Mesenchymal stem cell (in vitro differentiated cells and primary cell): ENCODE measurements at regions not wholly inside any gene's neighbourhood (a gene's known extent, or its start where the extent isn't known, plus 50 kb on each side); places are given as distances from the start of the nearest gene placed in this dataset.

Experiments
- DNase-seq: peaks from one replicate; pipeline ENCODE4 v3.0.0-alpha.2; 2013
- H2AFZ ChIP-seq: one replicate; pipeline ENCODE4 v1.6.1; 2013; ENCODE audit warnings: low read depth, mild to moderate bottlenecking, control low read depth, inconsistent platforms, low read length, moderate library complexity
- H2AK5ac ChIP-seq: 2 replicates; pipeline ENCODE4 v1.6.1; 2013; ENCODE audit warnings: low read length, moderate library complexity, mild to moderate bottlenecking, inconsistent platforms; ENCODE audit not compliant: severe bottlenecking
- H2BK120ac ChIP-seq: one replicate; pipeline ENCODE4 v1.6.1; 2013; ENCODE audit warnings: low read depth, mild to moderate bottlenecking, inconsistent platforms, low read length, moderate library complexity
- H2BK12ac ChIP-seq, 2 experiments: one replicate each; pipeline ENCODE4 v1.6.1; 2013; ENCODE audit warnings: inconsistent platforms in 2 of 2, low read length in 2 of 2, mild to moderate bottlenecking in 2 of 2, moderate library complexity in 2 of 2, control low read depth in 1 of 2
- H2BK15ac ChIP-seq: one replicate; pipeline ENCODE4 v1.6.1; 2013; ENCODE audit warnings: mild to moderate bottlenecking, low read depth, inconsistent platforms; ENCODE audit not compliant: poor library complexity, severe bottlenecking
- H2BK5ac ChIP-seq: 2 replicates; pipeline ENCODE4 v1.6.1; 2013; ENCODE audit warnings: low read depth, mild to moderate bottlenecking, low read length, control low read depth, inconsistent platforms; ENCODE audit not compliant: poor library complexity, severe bottlenecking
- H3K14ac ChIP-seq, 2 experiments: one replicate each; pipeline ENCODE4 v1.6.1; 2013; ENCODE audit warnings: inconsistent platforms in 2 of 2, low read length in 2 of 2, control low read depth in 1 of 2, mild to moderate bottlenecking in 1 of 2, moderate library complexity in 1 of 2
- H3K18ac ChIP-seq, 2 experiments: one replicate each; pipeline ENCODE4 v1.6.1; 2013; ENCODE audit warnings: inconsistent platforms in 2 of 2, low read length in 2 of 2, control low read depth in 1 of 2, low read depth in 1 of 2, mild to moderate bottlenecking in 1 of 2
- H3K23ac ChIP-seq, 2 experiments: one replicate each; pipeline ENCODE4 v1.6.1; 2013; ENCODE audit warnings: inconsistent platforms in 2 of 2, low read length in 2 of 2, mild to moderate bottlenecking in 2 of 2, moderate library complexity in 2 of 2, control low read depth in 1 of 2
- H3K27ac ChIP-seq: 2 replicates; pipeline ENCODE4 v1.5.1; 2013; ENCODE audit warnings: mild to moderate bottlenecking, moderate library complexity, low read length, control low read depth, inconsistent platforms; ENCODE audit not compliant: poor library complexity, severe bottlenecking
- H3K27me3 ChIP-seq, 2 experiments: 2 replicates each; pipeline versions ENCODE4 v1.6.1 to v1.7.0; 2013; ENCODE audit warnings: low read length in 2 of 2, mild to moderate bottlenecking in 2 of 2, moderate library complexity in 2 of 2, control low read depth in 1 of 2, inconsistent platforms in 1 of 2; ENCODE audit not compliant: control insufficient read depth in 1 of 2, insufficient read depth in 1 of 2
- H3K36me3 ChIP-seq, 2 experiments: 2 replicates each; pipeline versions ENCODE4 v1.6.1 to v1.7.0; 2013; ENCODE audit warnings: low read length in 2 of 2, control low read depth in 1 of 2, inconsistent platforms in 1 of 2, low read depth in 1 of 2, mild to moderate bottlenecking in 1 of 2; ENCODE audit not compliant: insufficient read depth in 2 of 2, control insufficient read depth in 1 of 2
- H3K4ac ChIP-seq, 2 experiments: one replicate each; pipeline ENCODE4 v1.6.1; 2013; ENCODE audit warnings: inconsistent platforms in 2 of 2, low read length in 2 of 2, mild to moderate bottlenecking in 2 of 2, moderate library complexity in 2 of 2, control low read depth in 1 of 2, low read depth in 1 of 2
- H3K4me1 ChIP-seq: 2 replicates; pipeline ENCODE4 v1.6.1; 2013; ENCODE audit warnings: low read depth, low read length, control low read depth; ENCODE audit not compliant: control insufficient read depth, insufficient read depth
- H3K4me2 ChIP-seq: 2 replicates; pipeline ENCODE4 v1.6.1; 2013; ENCODE audit warnings: low read length, mild to moderate bottlenecking, inconsistent platforms; ENCODE audit not compliant: poor library complexity, severe bottlenecking
- H3K4me3 ChIP-seq, 2 experiments: 2 replicates each; pipeline versions ENCODE4 v1.5.1 to v1.7.0; 2013; ENCODE audit warnings: low read length in 2 of 2, mild to moderate bottlenecking in 2 of 2, control low read depth in 1 of 2, low read depth in 1 of 2; ENCODE audit not compliant: insufficient read depth in 1 of 2
- H3K79me1 ChIP-seq: replicated peaks from 2 replicates; pipeline ENCODE4 v1.6.1; 2013; ENCODE audit warnings: mild to moderate bottlenecking, control low read depth, low read length, inconsistent platforms; ENCODE audit not compliant: poor library complexity, severe bottlenecking
- H3K9ac ChIP-seq: 2 replicates; pipeline ENCODE4 v1.7.0; 2013; ENCODE audit warnings: mild to moderate bottlenecking, low read length, moderate library complexity
- H3K9me3 ChIP-seq: 2 replicates; pipeline ENCODE4 v1.7.0; 2013; ENCODE audit warnings: mild to moderate bottlenecking, low read length; ENCODE audit not compliant: control insufficient read depth
- H4K8ac ChIP-seq: one replicate; pipeline ENCODE4 v1.6.1; 2013; ENCODE audit warnings: inconsistent platforms, mild to moderate bottlenecking, low read length, moderate library complexity
- H4K91ac ChIP-seq: one replicate; pipeline ENCODE4 v1.6.1; 2013; ENCODE audit warnings: mild to moderate bottlenecking, low read length, inconsistent platforms
- WGBS: methylation state at CpG from one replicate; pipeline ENCODE4 v1.1.7; 2013; ENCODE audit warnings: mixed read lengths; 5-methylcytosine and 5-hydroxymethylcytosine counted together

DNA sequence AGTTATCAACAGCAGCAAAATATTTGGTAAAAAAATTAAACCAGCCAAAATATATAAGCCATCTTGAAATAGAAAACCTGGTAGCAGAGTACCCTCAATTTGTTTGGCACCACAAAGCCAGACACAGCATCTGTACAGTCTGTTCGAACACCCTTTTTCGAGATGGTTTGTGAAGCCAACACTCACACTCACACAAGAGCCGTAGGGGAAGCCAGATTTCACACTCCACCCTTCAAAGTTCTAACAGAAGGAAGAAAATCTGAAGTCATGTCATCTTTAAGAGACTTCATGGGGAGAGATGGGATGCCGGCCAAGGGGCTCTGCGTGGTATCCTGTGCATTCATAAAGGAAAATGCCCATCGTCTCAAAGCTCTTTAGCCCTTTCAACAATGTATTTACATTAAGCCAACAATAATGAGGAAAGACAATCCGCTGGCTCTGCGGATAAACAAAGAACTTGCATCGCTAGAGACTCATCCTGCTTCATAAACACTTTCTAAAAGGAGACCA lies 451.5 kb upstream of the CHST9 start:
- Histone ChIP-seq H2AK5ac (no peak overlapping the region), H3K79me1 (no peaks in the 10 kb centered on the region), H3K4me2 (no peak overlapping the region), H3K27me3 (no peaks in the 10 kb centered on the region), H2AFZ (no peak overlapping the region), H3K18ac (no peak overlapping the region), H4K91ac (no peak overlapping the region), H4K8ac (no peak overlapping the region), H3K23ac (no peak overlapping the region), H2BK120ac (no peak overlapping the region), H2BK5ac (no peak overlapping the region), H3K14ac (no peak overlapping the region), H3K27ac (no peak overlapping the region), H3K4me1 (peaks cover 3% of the 10 kb centered on the region), H2BK12ac (no peak overlapping the region), H3K9ac (no peak overlapping the region), H3K4me3 (no peak overlapping the region), H3K36me3 (no peaks in the 10 kb centered on the region), H3K4ac (no peak overlapping the region), H3K9me3 (no peaks in the 10 kb centered on the region), H2BK15ac (no peak overlapping the region)
- WGBS: 88% methylated on average over 8 of the region's 9 CpGs
- DNase-seq: no peak

- Histone ChIP-seq H3K9ac (no peak overlapping the region), H2AFZ (no peak overlapping the region), H3K27me3 (peaks cover 0 to 6% of the 10 kb centered on the region in 2 experiments), H2BK12ac (no peak overlapping the region), H4K8ac (no peak overlapping the region), H3K9me3 (no peaks in the 10 kb centered on the region), H3K4me2 (no peak overlapping the region), H3K4ac (no peak overlapping the region), H3K4me3 (no peak overlapping the region), H3K36me3 (no peaks in the 10 kb centered on the region), H3K4me1 (peaks cover 3% of the 10 kb centered on the region), H4K91ac (no peak overlapping the region), H2BK15ac (no peak overlapping the region), H3K18ac (no peak overlapping the region), H2AK5ac (no peak overlapping the region), H3K79me1 (no peaks in the 10 kb centered on the region), H3K14ac (no peak overlapping the region), H3K23ac (no peak overlapping the region), H2BK120ac (no peak overlapping the region), H3K27ac (no peak overlapping the region), H2BK5ac (no peak overlapping the region)
- 91% methylated on average over 1 of the region's 1 CpG for WGBS
- no peak for DNase-seq
Observed at GRCh38 chr18:27632706-27633105, 447.6 kb upstream of the CHST9 start.

GRCh38 chr18:27627927-27628326 lies 442.8 kb upstream of the CHST9 start:
- Histone ChIP-seq H4K91ac (no peak overlapping the region), H3K9me3 (no peaks in the 10 kb centered on the region), H3K14ac (no peak overlapping the region), H2BK15ac (no peak overlapping the region), H2BK120ac (no peak overlapping the region), H3K23ac (no peak overlapping the region), H3K36me3 (no peaks in the 10 kb centered on the region), H3K18ac (no peak overlapping the region), H3K4me2 (no peak overlapping the region), H2AK5ac (no peak overlapping the region), H2AFZ (no peak overlapping the region), H4K8ac (no peak overlapping the region), H3K4me3 (no peak overlapping the region), H3K9ac (no peak overlapping the region), H3K27me3 (peaks cover 0 to 6% of the 10 kb centered on the region in 2 experiments), H3K27ac (no peak overlapping the region), H3K4me1 (no peaks in the 10 kb centered on the region), H2BK12ac (no peak overlapping the region), H3K79me1 (no peaks in the 10 kb centered on the region), H3K4ac (no peak overlapping the region), H2BK5ac (no peak overlapping the region)
- 73% methylated on average over 4 of the region's 4 CpGs for WGBS
- DNase-seq: no peak

GRCh38 chr18:27621236-27621890 lies 436.3 kb upstream of the CHST9 start:
- Histone ChIP-seq H3K14ac (no peak overlapping the region), H3K4me2 (no peak overlapping the region), H2AK5ac (no peak overlapping the region), H3K27ac (no peak overlapping the region), H3K4ac (no peak overlapping the region), H3K4me3 (no peak overlapping the region), H3K18ac (no peak overlapping the region), H2BK12ac (no peak overlapping the region), H3K36me3 (no peaks in the 10 kb centered on the region), H3K9me3 (no peaks in the 10 kb centered on the region), H3K23ac (no peak overlapping the region), H3K27me3 (no peaks in the 10 kb centered on the region), H4K91ac (no peak overlapping the region), H4K8ac (no peak overlapping the region), H3K79me1 (no peaks in the 10 kb centered on the region), H3K4me1 (no peaks in the 10 kb centered on the region), H3K9ac (no peak overlapping the region), H2BK5ac (no peak overlapping the region), H2BK15ac (no peak overlapping the region), H2AFZ (no peak overlapping the region), H2BK120ac (no peak overlapping the region)
- WGBS: 75% methylated on average over 2 of the region's 2 CpGs
- DNase-seq: no peak
